Cardiac fibroblast (primary cell): ENCODE measurements at regions not wholly inside any gene's neighbourhood (a gene's known extent, or its start where the extent isn't known, plus 50 kb on each side); places are given as distances from the start of the nearest gene placed in this dataset.

Source experiments
- DNase-seq, 2 donors: peaks; one replicate each; pipeline versions ENCODE4 v3.0.0 to v3.0.0-alpha.2; 2010; ENCODE audit warnings: low read depth in 2 of 2
- H3K4me3 ChIP-seq, 2 donors: replicated peaks in 1 of 2; 1 replicate in 1 of 2; 2 replicates in 1 of 2; pipeline ENCODE4 v1.5.1; 2011; ENCODE audit warnings: low read depth in 2 of 2, low read length in 2 of 2, mild to moderate bottlenecking in 2 of 2, moderate library complexity in 1 of 2
- CTCF ChIP-seq: IDR thresholded peaks from one replicate; pipeline ENCODE4 v1.5.1; 2011; ENCODE audit warnings: low read depth, mild to moderate bottlenecking, low read length, inconsistent platforms

- H3K4me3 ChIP-seq, result no peak overlapping the region
- no peak for DNase-seq
- TF ChIP-seq CTCF, result no peak
Observed at GRCh38 chr12:108048686-108049085, 80.4 kb upstream of the WSCD2 start.

- H3K4me3 ChIP-seq, result no peak overlapping the region
- TF ChIP-seq CTCF, result no peak
- no peak for DNase-seq
Observed at GRCh38 chr12:108050696-108051095, 78.4 kb upstream of the WSCD2 start.

- DNase-seq, result no peak
- TF ChIP-seq CTCF, result no peak
Observed at GRCh38 chr12:108052260-108052659, 76.8 kb upstream of the WSCD2 start.

GRCh38 chr12:108053512-108053911, 75.6 kb upstream of the WSCD2 start:
- DNase-seq, result no peak

More at GRCh38 chr12:108052260-108052659, 76.8 kb upstream of the WSCD2 start:
- H3K4me3 ChIP-seq, result no peak overlapping the region

GRCh38 chr12:108054496-108054895, 74.6 kb upstream of the WSCD2 start:
- DNase-seq, result no peak
- no peak for TF ChIP-seq CTCF
- H3K4me3 ChIP-seq, result no peak overlapping the region

More at GRCh38 chr12:108053512-108053911, 75.6 kb upstream of the WSCD2 start:
- no peak for TF ChIP-seq CTCF
- H3K4me3 ChIP-seq, result no peak overlapping the region

GRCh38 chr12:108055141-108055540, 73.9 kb upstream of the WSCD2 start:
- TF ChIP-seq CTCF, result no peak
- no peak for DNase-seq
- no peak overlapping the region for H3K4me3 ChIP-seq

GRCh38 chr12:108060067-108060466, 69.0 kb upstream of the WSCD2 start:
- TF ChIP-seq CTCF, result no peak
- no peak for DNase-seq
- no peak overlapping the region for H3K4me3 ChIP-seq
